ENCODE measurements at regions not wholly inside any gene's neighbourhood (a gene's known extent, or its start where the extent isn't known, plus 50 kb on each side); places are given as distances from the start of the nearest gene placed in this dataset.

GRCh38 chr9:105887679-105888078 lies 193.3 kb downstream of the TMEM38B start:
- Histone ChIP-seq H3K9me3 (ENCODE audit: severe bottlenecking) (no peaks in the 10 kb centered on the region), H3K27ac (ENCODE audit: poor library complexity, severe bottlenecking) (no peak overlapping the region), H3K4me3 (ENCODE audit: severe bottlenecking) (no peak overlapping the region), H3K36me3 (ENCODE audit: low read depth) (no peaks in the 10 kb centered on the region), H3K27me3 (ENCODE audit: insufficient read depth, poor library complexity, severe bottlenecking) (no peaks in the 10 kb centered on the region), H3K4me1 (ENCODE audit: insufficient read depth, poor library complexity, severe bottlenecking) (no peaks in the 10 kb centered on the region)
- no peak for ATAC-seq (ENCODE audit: low read depth)
- no peak for TF ChIP-seq CTCF (IDR thresholded peaks at IDR 0.05; ENCODE audit: poor library complexity, severe bottlenecking)
- no peak for DNase-seq (ENCODE audit: low spot score)

GRCh38 chr9:105890046-105890822 lies 195.9 kb downstream of the TMEM38B start:
- Histone ChIP-seq H3K4me1 (ENCODE audit: insufficient read depth, poor library complexity, severe bottlenecking) (no peaks in the 10 kb centered on the region), H3K4me3 (ENCODE audit: severe bottlenecking) (no peak overlapping the region), H3K36me3 (ENCODE audit: low read depth) (no peaks in the 10 kb centered on the region), H3K27ac (ENCODE audit: poor library complexity, severe bottlenecking) (no peak overlapping the region), H3K27me3 (ENCODE audit: insufficient read depth, poor library complexity, severe bottlenecking) (no peaks in the 10 kb centered on the region), H3K9me3 (ENCODE audit: severe bottlenecking) (no peaks in the 10 kb centered on the region)
- ATAC-seq (ENCODE audit: low read depth) = no peak
- TF ChIP-seq CTCF (IDR thresholded peaks at IDR 0.05; ENCODE audit: poor library complexity, severe bottlenecking) = no peak
- no peak for DNase-seq (ENCODE audit: low spot score)

- ATAC-seq (ENCODE audit: low read depth) (no peak), DNase-seq (ENCODE audit: low spot score) (no peak)
- Histone ChIP-seq H3K36me3 (ENCODE audit: low read depth) (no peaks in the 10 kb centered on the region), H3K9me3 (ENCODE audit: severe bottlenecking) (no peaks in the 10 kb centered on the region), H3K4me1 (ENCODE audit: insufficient read depth, poor library complexity, severe bottlenecking) (no peaks in the 10 kb centered on the region), H3K27me3 (ENCODE audit: insufficient read depth, poor library complexity, severe bottlenecking) (no peaks in the 10 kb centered on the region), H3K27ac (ENCODE audit: poor library complexity, severe bottlenecking) (no peak overlapping the region), H3K4me3 (ENCODE audit: severe bottlenecking) (no peak overlapping the region)
- TF ChIP-seq CTCF (IDR thresholded peaks at IDR 0.05; ENCODE audit: poor library complexity, severe bottlenecking) = no peak
Measured at GRCh38 chr9:105900123-105900522, 205.8 kb downstream of the TMEM38B start.

- DNase-seq (ENCODE audit: low spot score) (no peak), ATAC-seq (ENCODE audit: low read depth) (peak; percentile 88)
- Histone ChIP-seq H3K27me3 (ENCODE audit: insufficient read depth, poor library complexity, severe bottlenecking) (no peaks in the 10 kb centered on the region), H3K4me3 (ENCODE audit: severe bottlenecking) (no peak overlapping the region), H3K27ac (ENCODE audit: poor library complexity, severe bottlenecking) (no peak overlapping the region), H3K4me1 (ENCODE audit: insufficient read depth, poor library complexity, severe bottlenecking) (no peaks in the 10 kb centered on the region), H3K9me3 (ENCODE audit: severe bottlenecking) (no peaks in the 10 kb centered on the region), H3K36me3 (ENCODE audit: low read depth) (no peaks in the 10 kb centered on the region)
- peak; percentile 77 for TF ChIP-seq CTCF (IDR thresholded peaks at IDR 0.05; ENCODE audit: poor library complexity, severe bottlenecking)
Measured at GRCh38 chr9:105901514-105902109, 207.3 kb downstream of the TMEM38B start.

GRCh38 chr9:105908069-105908468 lies 213.7 kb downstream of the TMEM38B start:
- Histone ChIP-seq H3K9me3 (ENCODE audit: severe bottlenecking) (no peaks in the 10 kb centered on the region), H3K4me3 (ENCODE audit: severe bottlenecking) (no peak overlapping the region), H3K27me3 (ENCODE audit: insufficient read depth, poor library complexity, severe bottlenecking) (no peaks in the 10 kb centered on the region), H3K36me3 (ENCODE audit: low read depth) (no peaks in the 10 kb centered on the region), H3K27ac (ENCODE audit: poor library complexity, severe bottlenecking) (no peak overlapping the region), H3K4me1 (ENCODE audit: insufficient read depth, poor library complexity, severe bottlenecking) (peaks cover 22% of the 10 kb centered on the region)
- TF ChIP-seq CTCF (IDR thresholded peaks at IDR 0.05; ENCODE audit: poor library complexity, severe bottlenecking) = peak; percentile 17
- ATAC-seq (ENCODE audit: low read depth) (peak; percentile 44), DNase-seq (ENCODE audit: low spot score) (no peak)

All from RWPE2 (cell line).